C4-2B (cell line): ENCODE measurements at regions not wholly inside any gene's neighbourhood (a gene's known extent, or its start where the extent isn't known, plus 50 kb on each side); places are given as distances from the start of the nearest gene placed in this dataset.

Experiments
- H3K27ac ChIP-seq: fragments of 450-650 bp; 2 replicates; pipeline ENCODE4 v1.5.1; 2017
- ZFX ChIP-seq: fragments of 450-650 bp; IDR thresholded peaks from 2 replicates; pipeline ENCODE4 v1.6.1; 2017
- TF ChIP-seq, protein P1 (sequence below): fragments of 450-650 bp; conservative IDR thresholded peaks from 2 replicates; pipeline ENCODE4 v1.5.1; 2017; ENCODE audit warnings: mild to moderate bottlenecking

- no peak overlapping the region for H3K27ac ChIP-seq
- TF ChIP-seq, protein P1, sequence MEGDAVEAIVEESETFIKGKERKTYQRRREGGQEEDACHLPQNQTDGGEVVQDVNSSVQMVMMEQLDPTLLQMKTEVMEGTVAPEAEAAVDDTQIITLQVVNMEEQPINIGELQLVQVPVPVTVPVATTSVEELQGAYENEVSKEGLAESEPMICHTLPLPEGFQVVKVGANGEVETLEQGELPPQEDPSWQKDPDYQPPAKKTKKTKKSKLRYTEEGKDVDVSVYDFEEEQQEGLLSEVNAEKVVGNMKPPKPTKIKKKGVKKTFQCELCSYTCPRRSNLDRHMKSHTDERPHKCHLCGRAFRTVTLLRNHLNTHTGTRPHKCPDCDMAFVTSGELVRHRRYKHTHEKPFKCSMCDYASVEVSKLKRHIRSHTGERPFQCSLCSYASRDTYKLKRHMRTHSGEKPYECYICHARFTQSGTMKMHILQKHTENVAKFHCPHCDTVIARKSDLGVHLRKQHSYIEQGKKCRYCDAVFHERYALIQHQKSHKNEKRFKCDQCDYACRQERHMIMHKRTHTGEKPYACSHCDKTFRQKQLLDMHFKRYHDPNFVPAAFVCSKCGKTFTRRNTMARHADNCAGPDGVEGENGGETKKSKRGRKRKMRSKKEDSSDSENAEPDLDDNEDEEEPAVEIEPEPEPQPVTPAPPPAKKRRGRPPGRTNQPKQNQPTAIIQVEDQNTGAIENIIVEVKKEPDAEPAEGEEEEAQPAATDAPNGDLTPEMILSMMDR, result no peak
- TF ChIP-seq ZFX, result no peak
Measured at GRCh38 chr3:101954361-101954760, 105.0 kb downstream of the NFKBIZ start.

GRCh38 chr3:101954936-101955335 is 105.6 kb downstream of the NFKBIZ start:
- no peak overlapping the region for H3K27ac ChIP-seq
- no peak for TF ChIP-seq ZFX
- TF ChIP-seq, protein P1, result no peak

DNA sequence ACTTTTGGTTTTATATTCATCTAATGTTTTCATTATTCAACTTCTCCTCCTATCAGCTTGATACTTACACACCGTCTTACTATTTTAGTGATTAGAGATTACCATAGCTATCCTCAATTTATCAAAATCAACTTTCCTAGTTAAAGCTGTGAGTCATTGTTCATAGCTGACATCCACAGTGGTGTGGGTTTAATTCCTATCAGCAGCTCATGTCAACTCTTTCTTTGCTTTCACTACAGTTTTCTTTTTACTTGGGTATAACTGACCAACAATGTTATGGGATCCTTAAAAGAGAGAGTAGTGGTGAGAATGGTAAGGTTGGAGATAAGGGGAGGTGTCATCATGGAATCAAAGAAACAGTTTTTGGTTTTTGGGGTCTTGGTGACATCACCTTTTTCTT is 112.7 kb downstream of the NFKBIZ start:
- H3K27ac ChIP-seq, result no peak overlapping the region
- TF ChIP-seq, protein P1, result no peak
- no peak for TF ChIP-seq ZFX

GRCh38 chr3:101963902-101964362 is 114.6 kb downstream of the NFKBIZ start:
- H3K27ac ChIP-seq, result no peak overlapping the region
- TF ChIP-seq, protein P1, result no peak
- no peak for TF ChIP-seq ZFX

- no peak overlapping the region for H3K27ac ChIP-seq
- no peak for TF ChIP-seq ZFX
- TF ChIP-seq, protein P1, result no peak
Measured at GRCh38 chr3:101964861-101965260, 115.5 kb downstream of the NFKBIZ start.

- no peak overlapping the region for H3K27ac ChIP-seq
- TF ChIP-seq ZFX, result no peak
- TF ChIP-seq, protein P1, result no peak
Measured at GRCh38 chr3:101966226-101966625, 116.9 kb downstream of the NFKBIZ start.

DNA sequence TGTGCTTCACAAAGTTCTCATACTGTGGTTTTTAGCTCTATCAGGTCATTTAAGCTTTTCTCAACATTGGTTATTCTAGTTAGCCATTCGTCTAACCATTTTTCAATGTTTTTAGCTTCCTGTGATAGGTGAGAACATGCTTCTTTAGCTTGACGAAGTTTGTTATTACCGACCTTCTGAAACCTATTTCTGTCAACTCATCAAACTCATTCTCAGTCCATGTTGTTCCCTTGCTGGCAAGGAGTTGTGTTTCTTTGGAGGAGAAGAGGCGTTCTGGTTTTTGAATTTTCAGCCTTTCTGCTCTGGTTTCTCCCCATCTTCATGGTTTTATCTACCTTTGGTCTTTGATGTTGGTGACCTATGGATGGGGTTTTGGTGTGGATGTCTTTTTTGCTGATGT is 120.9 kb downstream of the NFKBIZ start:
- TF ChIP-seq ZFX, result no peak
- TF ChIP-seq, protein P1, result no peak
- no peak overlapping the region for H3K27ac ChIP-seq
